ENCODE measurements at regions not wholly inside any gene's neighbourhood (a gene's known extent, or its start where the extent isn't known, plus 50 kb on each side); places are given as distances from the start of the nearest gene placed in this dataset.

GRCh38 chr9:89882930-89883361, 278.1 kb downstream of the GADD45G start:
- no peak for DNase-seq (ENCODE audit: low read depth)

GRCh38 chr9:89883401-89884341, 278.9 kb downstream of the GADD45G start:
- DNase-seq (ENCODE audit: low read depth) = no peak

DNA sequence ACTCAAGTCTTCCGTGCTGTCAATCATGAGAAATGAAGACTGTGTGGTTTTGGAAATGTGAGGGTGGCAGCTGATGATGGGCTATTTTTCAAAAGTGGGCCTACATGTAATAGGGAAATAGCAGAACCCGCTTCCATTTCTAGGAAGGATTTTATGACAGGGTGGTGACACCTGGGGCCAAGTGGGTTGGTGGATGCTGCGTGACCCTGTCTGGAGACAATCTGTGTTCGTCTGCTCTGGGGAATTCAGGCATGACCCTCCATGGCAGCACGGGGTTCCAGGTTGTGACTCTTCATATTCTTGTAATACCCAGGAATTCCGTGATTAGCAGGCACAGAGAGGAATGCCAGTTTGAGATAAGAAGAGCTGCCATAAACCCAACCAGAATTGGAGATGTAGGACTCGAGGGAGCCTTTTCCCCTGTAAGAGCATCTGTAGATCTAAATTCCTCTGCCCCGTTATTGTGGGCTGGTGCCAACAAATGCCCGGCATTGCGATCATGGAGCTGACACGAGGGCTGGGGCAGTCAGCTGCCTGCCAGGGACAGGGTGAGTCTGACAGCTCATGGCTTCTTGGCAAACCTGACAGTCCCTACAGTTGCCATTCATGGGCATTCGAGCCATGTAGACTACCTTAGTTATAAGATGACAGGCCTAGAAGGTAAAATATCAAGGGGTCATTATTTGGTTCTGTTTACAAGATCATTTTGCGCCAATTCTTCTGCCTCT, 279.7 kb downstream of the GADD45G start:
- no peak for DNase-seq (ENCODE audit: low read depth)

DNA sequence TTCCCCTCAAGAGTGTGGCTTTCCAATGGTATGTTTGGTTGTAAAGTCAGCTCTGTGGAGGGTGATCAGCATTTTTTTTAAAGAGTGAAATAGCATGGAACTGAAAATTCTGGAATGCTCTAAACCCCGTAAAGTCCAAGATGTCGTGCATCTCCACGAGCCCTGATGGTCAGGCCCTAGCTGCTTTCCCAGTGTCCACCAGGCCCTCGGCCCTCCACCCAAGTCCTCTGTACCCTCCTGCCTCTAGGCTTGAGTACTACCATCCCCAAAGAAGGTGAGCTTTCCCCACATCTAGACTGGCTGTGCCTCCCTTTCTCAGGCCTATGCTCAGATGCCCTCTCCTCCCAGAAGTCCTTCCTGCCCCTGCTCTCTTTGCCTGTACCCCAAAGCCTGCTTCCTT, 280.3 kb downstream of the GADD45G start:
- DNase-seq (ENCODE audit: low read depth) = no peak

DNA sequence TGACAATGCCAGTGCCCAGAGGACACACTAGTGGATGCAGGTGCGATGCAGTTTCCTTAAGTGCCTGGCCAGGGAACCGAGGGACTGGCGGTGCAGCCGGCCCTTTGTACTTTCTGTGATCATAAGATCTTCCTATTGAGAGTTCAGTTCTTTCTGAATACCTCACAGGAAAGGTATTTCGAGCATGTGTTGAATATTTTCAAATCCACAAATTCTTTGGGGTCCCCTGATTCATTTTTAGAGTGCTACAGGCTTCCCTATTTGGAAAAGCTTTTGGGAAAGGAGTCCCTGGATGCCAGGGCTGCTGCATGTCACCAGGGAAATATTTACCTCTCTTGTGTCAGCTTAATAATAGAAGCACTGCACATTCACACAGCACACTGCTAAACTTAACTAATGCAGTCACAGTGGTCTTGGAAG, 281.5 kb downstream of the GADD45G start:
- DNase-seq (ENCODE audit: low read depth) = no peak

- no peak for DNase-seq (ENCODE audit: low read depth)
Observed at GRCh38 chr9:89887286-89887685, 282.5 kb downstream of the GADD45G start.

GRCh38 chr9:89888233-89888632, 283.4 kb downstream of the GADD45G start:
- no peak for DNase-seq (ENCODE audit: low read depth)

DNA sequence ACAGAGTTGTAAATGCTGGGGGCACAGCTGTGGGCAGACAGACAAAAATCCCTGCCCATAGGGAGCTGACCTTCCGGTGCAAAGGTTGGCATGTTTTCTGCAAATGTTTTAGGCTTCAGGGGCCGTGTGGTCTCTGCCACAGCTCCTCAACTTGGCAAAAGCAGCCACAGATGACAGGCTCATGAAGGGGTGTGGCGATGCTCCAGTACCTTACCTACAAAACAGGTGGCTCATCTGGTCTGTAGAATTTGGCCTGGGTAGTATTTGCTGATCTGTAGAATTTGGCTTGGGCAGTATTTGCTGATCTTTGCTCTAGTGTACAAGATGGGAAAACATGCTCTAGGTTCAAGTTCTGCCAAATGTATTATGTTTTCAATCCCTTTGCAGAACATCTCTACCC, 283.9 kb downstream of the GADD45G start:
- no peak for DNase-seq (ENCODE audit: low read depth)

DNA sequence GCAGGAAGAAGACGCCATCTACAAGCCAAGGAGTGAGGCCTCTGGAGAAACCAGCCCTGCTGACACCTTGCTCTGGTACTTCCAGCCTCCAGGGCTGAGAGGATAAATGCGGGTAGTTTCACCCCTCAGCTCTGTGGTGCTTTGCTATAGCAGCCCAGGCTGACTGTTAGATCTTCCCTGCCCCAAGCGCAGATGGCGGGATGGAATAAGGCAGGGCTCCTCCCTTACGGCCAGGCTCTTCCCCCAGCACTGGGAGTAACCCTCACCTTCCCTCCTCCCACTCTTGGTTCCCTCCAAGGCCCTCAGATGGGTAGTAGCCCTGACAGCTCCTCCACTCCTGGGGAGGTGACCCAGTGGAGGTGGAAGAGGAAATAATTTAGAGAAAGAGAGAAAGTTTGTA, 285.1 kb downstream of the GADD45G start:
- no peak for DNase-seq (ENCODE audit: low read depth)

GRCh38 chr9:89890326-89890980, 285.6 kb downstream of the GADD45G start:
- no peak for DNase-seq (ENCODE audit: low read depth)

- no peak for DNase-seq (ENCODE audit: low read depth)
Observed at GRCh38 chr9:89891221-89891590, 286.4 kb downstream of the GADD45G start.

DNA sequence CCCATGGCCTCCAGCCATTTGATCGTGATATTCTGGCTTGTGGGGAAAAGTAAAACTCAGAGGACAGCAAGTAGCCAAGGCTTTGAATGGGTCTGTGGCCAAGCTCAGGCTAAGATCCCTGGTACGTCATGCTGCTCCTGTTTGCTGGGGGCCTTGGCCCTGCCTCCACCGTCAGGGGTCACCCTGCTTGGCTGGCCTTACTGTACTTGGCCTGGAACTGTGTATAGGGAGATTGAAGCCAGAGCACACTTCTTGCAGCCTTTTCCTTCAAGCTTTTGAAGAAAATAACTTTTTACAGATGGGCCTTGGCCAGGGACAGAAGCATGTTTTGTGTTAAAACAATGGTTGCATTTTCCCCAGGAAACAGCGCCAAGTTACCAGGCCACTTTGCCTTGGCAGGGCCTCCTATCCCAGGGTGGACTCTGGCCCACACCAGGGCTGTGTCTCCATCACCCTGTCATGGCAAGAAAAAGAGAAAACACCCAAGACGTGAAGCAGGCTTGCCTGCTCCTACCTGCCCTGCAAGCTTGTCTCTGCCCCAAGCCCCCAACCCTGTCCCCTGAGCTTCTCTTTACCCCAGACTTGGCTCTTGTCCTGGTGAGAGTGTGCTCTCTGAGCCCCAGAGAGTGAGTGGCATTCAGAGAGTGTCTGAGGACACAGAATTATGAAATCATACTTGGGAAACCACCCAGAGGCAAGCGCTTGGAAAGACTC, 286.9 kb downstream of the GADD45G start:
- no peak for DNase-seq (ENCODE audit: low read depth)

DNA sequence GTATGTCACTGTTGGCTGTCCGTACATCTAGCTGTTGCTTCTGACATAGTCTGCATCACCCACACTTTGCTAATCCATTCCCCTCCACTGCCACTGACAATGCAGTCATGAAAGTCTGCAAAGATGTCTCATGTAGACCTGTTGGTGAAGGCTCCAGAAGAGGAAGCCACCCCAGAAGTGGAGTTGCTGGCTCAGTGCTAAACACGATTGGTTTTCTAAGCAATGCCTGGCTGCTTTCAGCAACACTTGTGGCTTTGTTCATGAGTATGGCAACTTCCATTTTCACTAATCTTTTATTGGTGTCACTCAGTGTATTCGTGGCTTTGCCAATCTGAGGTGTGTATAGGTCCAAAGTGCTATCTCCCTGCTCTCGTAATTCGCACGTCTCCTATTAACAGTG, 288.1 kb downstream of the GADD45G start:
- no peak for DNase-seq (ENCODE audit: low read depth)

GRCh38 chr9:89893886-89894285, 289.1 kb downstream of the GADD45G start:
- no peak for DNase-seq (ENCODE audit: low read depth)

DNA sequence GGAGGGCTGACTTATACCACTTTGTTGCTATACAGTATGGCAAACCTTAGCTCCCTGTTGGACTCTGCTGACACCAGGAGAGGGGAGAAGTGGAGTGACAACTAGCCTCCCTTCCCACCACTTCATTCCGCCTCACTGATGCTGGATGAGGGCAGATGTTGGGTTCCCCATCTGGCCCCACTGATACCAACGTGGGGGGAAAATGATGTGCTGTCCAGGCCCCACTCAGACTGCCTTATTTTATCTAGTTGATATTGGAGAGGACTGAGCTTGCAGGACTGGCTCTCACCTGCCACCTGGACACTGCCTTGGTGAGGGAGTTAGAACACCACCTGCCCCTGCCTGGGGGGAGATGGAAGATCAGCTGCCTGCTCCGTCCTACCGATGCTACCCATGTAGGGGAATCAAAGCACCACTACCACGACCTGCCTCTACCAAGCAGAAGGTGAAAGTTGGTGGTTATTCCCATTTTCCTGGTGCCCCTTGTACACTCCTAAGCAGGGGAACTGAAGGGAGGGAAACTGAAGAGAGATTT, 292.1 kb downstream of the GADD45G start:
- DNase-seq (ENCODE audit: low read depth) = no peak

DNA sequence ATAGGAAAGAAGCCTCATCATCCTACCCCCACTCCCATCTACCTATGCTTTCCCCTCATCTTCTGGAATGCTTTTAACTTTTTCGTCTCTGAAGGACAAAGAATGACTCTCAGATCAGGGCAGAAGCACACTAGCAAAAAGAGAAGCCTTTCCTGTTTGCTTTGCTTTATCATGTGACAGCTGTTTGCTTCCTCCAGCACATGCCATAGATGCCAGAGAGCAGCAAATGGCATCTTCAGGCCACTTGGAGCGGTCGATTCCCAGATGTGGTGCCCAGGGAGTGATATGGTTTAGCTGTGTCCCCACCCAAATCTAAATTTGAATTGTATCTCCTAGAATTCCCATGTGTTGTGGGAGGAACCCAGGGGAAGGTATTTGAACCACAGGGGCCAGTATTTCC, 294.8 kb downstream of the GADD45G start:
- DNase-seq (ENCODE audit: low read depth) = no peak

DNA sequence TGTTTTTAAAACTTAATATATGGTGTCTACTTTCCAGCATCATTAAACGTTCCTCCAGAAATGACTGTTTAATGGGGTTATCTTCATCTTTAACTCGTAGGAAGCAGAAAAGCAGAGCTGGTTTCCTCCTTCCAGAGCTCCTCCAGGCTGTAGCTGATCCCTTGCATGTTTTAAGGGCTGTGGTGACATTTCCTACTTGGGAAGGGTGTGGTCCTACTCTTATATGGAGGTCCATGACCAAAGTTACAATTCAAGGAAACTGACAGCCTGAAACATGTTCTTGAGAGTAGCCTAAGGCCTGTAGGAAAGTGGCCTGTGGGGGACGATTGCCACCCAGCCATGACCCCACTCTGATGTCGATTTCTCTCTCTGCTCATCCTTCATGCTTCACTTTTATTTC, 297.1 kb downstream of the GADD45G start:
- no peak for DNase-seq (ENCODE audit: low read depth)

DNA sequence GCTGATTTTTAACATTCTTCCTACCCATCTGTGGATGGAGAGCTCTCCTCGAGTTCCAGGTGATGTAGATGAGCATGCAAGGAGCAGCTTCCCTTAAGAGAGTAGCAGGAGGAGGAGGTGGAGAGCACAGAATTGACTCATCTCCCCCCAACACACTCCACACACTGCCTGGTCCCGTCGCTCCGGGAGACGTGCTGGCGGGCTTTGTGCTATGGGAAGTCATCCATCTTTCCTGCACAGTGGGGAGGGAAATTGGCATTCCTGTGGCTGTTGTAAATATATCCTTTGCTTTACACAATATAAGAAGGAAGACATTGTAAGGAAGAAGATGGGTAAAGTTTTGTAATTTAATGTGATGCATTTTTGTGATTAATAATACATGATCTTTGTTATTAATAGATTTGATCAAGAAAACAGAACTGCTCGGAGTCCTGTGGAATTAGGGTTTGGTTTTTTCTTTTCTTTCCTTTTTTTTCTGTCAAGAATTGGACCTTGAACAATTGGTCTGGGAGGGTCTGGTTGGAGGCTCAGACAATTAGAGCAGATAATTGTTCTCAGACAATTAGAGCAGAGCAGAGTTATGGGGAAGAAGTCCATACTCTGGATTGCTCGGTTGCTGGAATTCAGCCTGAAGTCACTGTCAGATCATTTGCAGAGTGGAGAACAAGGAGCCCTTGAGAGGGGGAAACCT, 297.8 kb downstream of the GADD45G start:
- no peak for DNase-seq (ENCODE audit: low read depth)

DNA sequence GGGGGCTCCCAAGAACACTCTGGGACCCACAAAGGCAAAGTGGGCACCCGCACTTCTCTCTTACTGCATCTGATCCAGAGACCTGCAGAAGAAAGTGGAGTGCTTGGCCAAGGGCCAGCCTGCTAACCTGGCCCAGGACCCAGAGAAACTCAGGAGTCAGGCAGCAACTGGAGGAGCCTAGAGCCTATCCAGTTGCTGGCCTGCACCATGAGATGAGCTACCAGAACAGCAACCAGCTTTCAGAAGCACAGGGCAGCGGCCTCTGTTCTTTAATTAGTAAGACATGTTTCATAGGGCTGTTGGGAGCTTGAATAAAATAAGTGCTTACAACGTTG, 298.3 kb downstream of the GADD45G start:
- DNase-seq (ENCODE audit: low read depth) = no peak

- DNase-seq (ENCODE audit: low read depth) = no peak
Observed at GRCh38 chr9:89905606-89906338, 301.0 kb downstream of the GADD45G start.

Data from ELR (cell line).